ENCODE measurements at regions not wholly inside any gene's neighbourhood (a gene's known extent, or its start where the extent isn't known, plus 50 kb on each side); places are given as distances from the start of the nearest gene placed in this dataset.

DNA sequence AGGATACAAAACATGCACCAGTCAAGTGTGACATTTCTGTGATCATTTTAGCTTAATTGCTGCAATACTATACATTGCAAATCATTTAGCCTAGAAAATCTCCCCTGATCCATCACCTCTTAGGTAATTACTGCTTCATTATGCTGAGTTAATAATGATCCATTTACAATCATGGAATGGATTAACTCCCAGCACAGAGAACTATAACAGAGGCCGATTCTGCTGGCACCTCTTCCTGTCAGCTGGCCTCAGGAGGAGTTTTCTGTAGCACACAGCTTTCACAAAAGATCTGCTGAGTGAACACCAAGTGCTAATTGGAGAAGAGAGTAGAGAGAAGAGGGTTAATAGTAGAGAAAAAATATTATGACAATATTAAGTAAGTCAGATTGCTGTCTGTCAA, 591.8 kb upstream of the KIRREL3 start:
- Histone ChIP-seq H3K4me2 (ENCODE audit: low read depth, low read length) (no peak overlapping the region), H3K23ac (ENCODE audit: low read depth, low read length) (no peak overlapping the region), H3K36me3 (ENCODE audit: control insufficient read depth, insufficient read depth, low read length) (no peaks in the 10 kb centered on the region), H2AK5ac (ENCODE audit: low read depth, low read length) (no peak overlapping the region), H2AK9ac (replicated peaks; ENCODE audit: low read depth, low read length, poor library complexity) (no peak overlapping the region), H2BK15ac (ENCODE audit: low read depth, low read length) (no peak overlapping the region), H3K18ac (ENCODE audit: low read depth, low read length) (no peak overlapping the region), H3K79me1 (ENCODE audit: low read depth in 1 of 2, low read length in 2 of 2) (no peaks in the 10 kb centered on the region), H3K4me1 (ENCODE audit: control insufficient read depth, insufficient read depth, low read length) (no peaks in the 10 kb centered on the region), H2BK5ac (ENCODE audit: low read depth, low read length, poor library complexity, severe bottlenecking) (no peak overlapping the region), H3K4ac (ENCODE audit: low read depth, low read length) (no peak overlapping the region), H3K56ac (ENCODE audit: extremely low read depth, insufficient read depth, low read length) (no peak overlapping the region), H2AFZ (replicated peaks; ENCODE audit: low read length, poor library complexity) (no peak overlapping the region), H4K20me1 (ENCODE audit: insufficient read depth, low read length) (no peaks in the 10 kb centered on the region), H3K9me3 (ENCODE audit: control insufficient read depth, insufficient read depth, low read length) (no peaks in the 10 kb centered on the region), H4K8ac (ENCODE audit: low read depth in 2 of 2, low read length in 2 of 2) (no peak overlapping the region), H3K4me3 (ENCODE audit: insufficient read depth, low read depth, low read length) (no peak overlapping the region), H3K27ac (ENCODE audit: insufficient read depth, low read length) (no peak overlapping the region), H4K5ac (ENCODE audit: low read depth, low read length) (no peak overlapping the region), H3K14ac (replicated peaks; ENCODE audit: low read depth, low read length) (no peak overlapping the region), H3K9ac (ENCODE audit: low read depth, low read length) (no peak overlapping the region), H4K91ac (ENCODE audit: insufficient read depth, low read depth, low read length) (no peak overlapping the region), H3K9me1 (ENCODE audit: insufficient read depth, low read length) (no peaks in the 10 kb centered on the region), H3K27me3 (ENCODE audit: control insufficient read depth, insufficient read depth, low read length) (no peaks in the 10 kb centered on the region; the same call in 1 of the 2 replicates), H2BK120ac (ENCODE audit: low read depth, low read length) (no peak overlapping the region), H2BK20ac (ENCODE audit: low read depth, low read length) (no peak overlapping the region)
- POLR2A ChIA-PET (ENCODE audit: unreplicated experiment): no interaction called here
- DNase-seq (no peak), ATAC-seq (ENCODE audit: low read depth) (no peak)
- intact Hi-C loops (cut with micrococcal nuclease) (no loop called here), in situ Hi-C loops (cut with MboI; ENCODE audit: low sequenced_read_pairs) (no loop called here), dilution Hi-C loops (cut with HindIII; ENCODE audit: low sequenced_read_pairs, unreplicated experiment) (no loop called here)
- TF ChIP-seq SMC3 (IDR thresholded peaks at IDR 0.05; ENCODE audit: low read depth, low read length): no peak
- no peak for TF ChIP-seq MAZ (IDR thresholded peaks at IDR 0.05; ENCODE audit: borderline replicate concordance, low read depth, low read length)
- no peak for TF ChIP-seq MAFK (IDR thresholded peaks at IDR 0.05; ENCODE audit: low read depth, low read length)
- no peak for TF ChIP-seq NFE2L2 (IDR thresholded peaks at IDR 0.05; ENCODE audit: low read depth, low read length)
- no peak for TF ChIP-seq CHD1 (IDR thresholded peaks at IDR 0.05; ENCODE audit: low read depth, low read length)
- no peak for TF ChIP-seq BHLHE40 (IDR thresholded peaks at IDR 0.05; ENCODE audit: low read depth, low read length)
- no peak for TF ChIP-seq POLR2A (IDR thresholded peaks at IDR 0.05; ENCODE audit: low read depth, low read length)
- TF ChIP-seq MXI1 (IDR thresholded peaks at IDR 0.05; ENCODE audit: borderline replicate concordance, low read depth, low read length): no peak
- no peak for TF ChIP-seq RCOR1 (IDR thresholded peaks at IDR 0.05; ENCODE audit: insufficient replicate concordance, low read length)
- no peak for TF ChIP-seq RAD21 (IDR thresholded peaks at IDR 0.05; ENCODE audit: low read length)
- no CpG with 5 or more reads among the region's 1 CpG for WGBS, 2 experiments (ENCODE audit: extremely low coverage in 2 of 2, insufficient read length in 1 of 2)
- CTCF ChIA-PET: no interaction called here
- no TSS peak for BruUV-seq (replicated peaks)
